ENCODE measurements at regions not wholly inside any gene's neighbourhood (a gene's known extent, or its start where the extent isn't known, plus 50 kb on each side); places are given as distances from the start of the nearest gene placed in this dataset.

DNA sequence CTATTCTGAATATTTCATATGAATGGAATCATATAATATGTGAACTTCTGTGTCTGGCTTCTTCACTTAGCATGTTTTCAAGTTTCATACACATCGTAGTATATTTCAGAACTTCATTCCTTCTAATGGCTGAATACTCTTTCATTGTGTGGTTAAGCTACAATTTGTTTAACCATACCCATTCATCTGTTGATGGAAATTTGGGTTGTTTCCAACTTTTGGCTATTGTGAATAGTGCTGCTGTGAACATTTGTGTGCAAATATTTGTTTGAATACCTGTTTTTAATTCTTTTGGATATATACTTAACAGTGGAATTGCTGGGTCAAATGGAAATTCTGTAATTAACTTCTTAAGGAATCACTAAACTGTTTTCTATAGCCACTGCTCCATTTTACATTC is 86.0 kb upstream of the MDFIC start:
- TF ChIP-seq YY1 (IDR thresholded peaks at IDR 0.05; ENCODE audit: insufficient read depth, insufficient read length) (no peak), ZNF274 (IDR thresholded peaks at IDR 0.05; ENCODE audit: low read depth, low read length) (no peak)

Data from NT2/D1 (cell line).